Sigmoid colon (tissue), 4 donors: ENCODE measurements at regions not wholly inside any gene's neighbourhood (a gene's known extent, or its start where the extent isn't known, plus 50 kb on each side); places are given as distances from the start of the nearest gene placed in this dataset.

Experiments used
- POLR2AphosphoS5 ChIP-seq, 4 donors: sonication (generic); formaldehyde crosslinking; IDR thresholded peaks; one replicate each; pipeline ENCODE4 v1.6.1; 2017; ENCODE audit warnings: antibody characterized with exemption in 4 of 4
- TF ChIP-seq, protein P1 (sequence below), 4 experiments: fragments of 450-650 bp in 3 of 4; fragments of 200-600 bp in 1 of 4; IDR thresholded peaks; one replicate each; pipeline ENCODE4 v1.5.1; 2016 to 2019; ENCODE audit warnings: antibody characterized with exemption in 4 of 4, mild to moderate bottlenecking in 3 of 4, moderate library complexity in 2 of 4

DNA sequence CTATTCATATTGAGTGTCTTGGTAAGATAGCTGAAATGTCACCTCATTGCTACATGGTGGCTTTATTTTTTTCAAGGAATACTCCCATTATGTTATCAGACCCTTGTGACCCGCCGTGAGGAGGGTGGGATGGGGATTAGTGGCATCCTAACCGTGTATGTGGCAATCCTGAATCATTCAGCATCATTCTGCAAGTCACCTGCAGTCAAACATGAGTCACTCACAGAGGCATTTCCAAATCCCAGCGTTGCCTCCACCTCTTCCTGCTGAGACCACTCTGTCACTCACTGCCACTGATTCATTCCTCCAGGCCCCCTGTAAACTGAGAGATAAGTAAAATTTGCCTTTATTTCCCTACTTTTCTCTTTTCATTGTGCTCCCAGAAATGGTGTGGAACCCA lies 307.4 kb upstream of the KLHL29 start:
- TF ChIP-seq, protein P1, sequence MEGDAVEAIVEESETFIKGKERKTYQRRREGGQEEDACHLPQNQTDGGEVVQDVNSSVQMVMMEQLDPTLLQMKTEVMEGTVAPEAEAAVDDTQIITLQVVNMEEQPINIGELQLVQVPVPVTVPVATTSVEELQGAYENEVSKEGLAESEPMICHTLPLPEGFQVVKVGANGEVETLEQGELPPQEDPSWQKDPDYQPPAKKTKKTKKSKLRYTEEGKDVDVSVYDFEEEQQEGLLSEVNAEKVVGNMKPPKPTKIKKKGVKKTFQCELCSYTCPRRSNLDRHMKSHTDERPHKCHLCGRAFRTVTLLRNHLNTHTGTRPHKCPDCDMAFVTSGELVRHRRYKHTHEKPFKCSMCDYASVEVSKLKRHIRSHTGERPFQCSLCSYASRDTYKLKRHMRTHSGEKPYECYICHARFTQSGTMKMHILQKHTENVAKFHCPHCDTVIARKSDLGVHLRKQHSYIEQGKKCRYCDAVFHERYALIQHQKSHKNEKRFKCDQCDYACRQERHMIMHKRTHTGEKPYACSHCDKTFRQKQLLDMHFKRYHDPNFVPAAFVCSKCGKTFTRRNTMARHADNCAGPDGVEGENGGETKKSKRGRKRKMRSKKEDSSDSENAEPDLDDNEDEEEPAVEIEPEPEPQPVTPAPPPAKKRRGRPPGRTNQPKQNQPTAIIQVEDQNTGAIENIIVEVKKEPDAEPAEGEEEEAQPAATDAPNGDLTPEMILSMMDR (IDR thresholded peaks at IDR 0.05) = no peak
- no peak for TF ChIP-seq POLR2AphosphoS5 (IDR thresholded peaks at IDR 0.05)
